Hepatocyte (in vitro differentiated cells): ENCODE measurements at regions not wholly inside any gene's neighbourhood (a gene's known extent, or its start where the extent isn't known, plus 50 kb on each side); places are given as distances from the start of the nearest gene placed in this dataset.
"Not testable (repeated sequence)": the region's sequence is repeated elsewhere in the genome, so short reads cannot be mapped to it uniquely, and the experiment has no call there.

Experiments used
- DNase-seq: peaks from one replicate; pipeline ENCODE4 v3.0.0-alpha.2; 2016; ENCODE audit warnings: low spot score
- H2AFZ ChIP-seq: fragments of 200-600 bp; sonication (generic); 2 replicates; pipeline ENCODE4 v1.6.0; 2016; ENCODE audit warnings: antibody characterized with exemption, mild to moderate bottlenecking
- H3K27ac ChIP-seq: fragments of 200-600 bp; sonication (generic); 2 replicates; pipeline ENCODE4 v1.5.1; 2016; ENCODE audit warnings: mild to moderate bottlenecking
- H3K27me3 ChIP-seq: fragments of 200-600 bp; sonication (generic); 2 replicates; pipeline ENCODE4 v1.6.1; 2016
- H3K36me3 ChIP-seq: fragments of 200-600 bp; sonication (generic); replicated peaks from 2 replicates; pipeline ENCODE4 v1.5.1; 2016; ENCODE audit warnings: low read depth; ENCODE audit not compliant: insufficient read depth
- H3K4me1 ChIP-seq: fragments of 200-600 bp; sonication (generic); 2 replicates; pipeline ENCODE4 v1.5.1; 2016; ENCODE audit warnings: mild to moderate bottlenecking, moderate library complexity; ENCODE audit not compliant: insufficient read depth
- H3K4me2 ChIP-seq: fragments of 200-600 bp; sonication (generic); 2 replicates; pipeline ENCODE4 v1.6.0; 2016
- H3K4me3 ChIP-seq: fragments of 200-600 bp; sonication (generic); 2 replicates; pipeline ENCODE4 v1.5.1; 2016; ENCODE audit warnings: mild to moderate bottlenecking
- H3K79me2 ChIP-seq: fragments of 200-600 bp; sonication (generic); 2 replicates; pipeline ENCODE4 v1.6.0; 2017; ENCODE audit warnings: mild to moderate bottlenecking
- H3K9me2 ChIP-seq: fragments of 200-600 bp; sonication (generic); replicated peaks from 2 replicates; pipeline ENCODE4 v1.6.0; 2017; ENCODE audit warnings: mild to moderate bottlenecking; ENCODE audit not compliant: insufficient read depth
- H3K9me3 ChIP-seq: fragments of 200-600 bp; sonication (generic); 2 replicates; pipeline ENCODE4 v1.5.1; 2016; ENCODE audit warnings: low read depth, mild to moderate bottlenecking
- H4K20me1 ChIP-seq: fragments of 200-600 bp; sonication (generic); 2 replicates; pipeline ENCODE4 v1.6.0; 2016; ENCODE audit warnings: mild to moderate bottlenecking; ENCODE audit not compliant: insufficient read depth, poor library complexity, severe bottlenecking
- WGBS: methylation state at CpG from one replicate; pipeline ENCODE4 v1.1.6; 2016; ENCODE audit warnings: low lambda C conversion rate; ENCODE audit errors: missing lambda C conversion rate; 5-methylcytosine and 5-hydroxymethylcytosine counted together

- H3K9me3 ChIP-seq = peaks cover 27% of the 10 kb centered on the region
- 65% methylated on average over 6 of the region's 6 CpGs for WGBS
These were observed 294.5 kb downstream of the GOLGA6L6 start for GRCh38 chr15:20247137-20247536.

GRCh38 chr15:20246624-20247023, 295.0 kb downstream of the GOLGA6L6 start:
- H3K9me2 ChIP-seq, H3K36me3 ChIP-seq, DNase-seq, H2AFZ ChIP-seq, H3K27me3 ChIP-seq, H4K20me1 ChIP-seq, H3K79me2 ChIP-seq, H3K4me3 ChIP-seq, H3K4me2 ChIP-seq, H3K27ac ChIP-seq, H3K4me1 ChIP-seq: not testable (repeated sequence)
- 55% methylated on average over 8 of the region's 8 CpGs for WGBS
- H3K9me3 ChIP-seq = peaks cover 28% of the 10 kb centered on the region

More at GRCh38 chr15:20247137-20247536, 294.5 kb downstream of the GOLGA6L6 start:
- not testable (repeated sequence) for H3K36me3 ChIP-seq, H3K27ac ChIP-seq, DNase-seq, H2AFZ ChIP-seq, H3K4me3 ChIP-seq, H3K79me2 ChIP-seq, H3K9me2 ChIP-seq, H3K27me3 ChIP-seq, H3K4me1 ChIP-seq, H4K20me1 ChIP-seq, H3K4me2 ChIP-seq

DNA sequence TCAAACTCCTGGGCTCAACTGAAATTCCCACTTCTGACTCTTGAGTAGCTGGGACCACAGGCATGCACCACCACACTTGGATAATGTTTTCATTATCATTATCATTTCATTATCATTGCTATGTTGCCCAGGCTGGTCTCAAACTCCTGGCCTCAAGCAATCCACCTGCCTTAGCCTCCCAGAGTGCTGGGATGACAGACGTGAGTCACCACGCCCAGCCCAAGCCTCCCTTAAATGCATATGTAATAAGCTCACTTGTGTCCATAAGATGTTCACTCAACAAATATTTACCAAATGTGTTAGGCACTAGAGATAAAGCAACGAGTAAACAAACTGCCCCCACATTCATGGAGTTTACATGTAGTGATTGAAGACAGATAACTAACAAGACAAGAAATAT, 295.7 kb downstream of the GOLGA6L6 start:
- not testable (repeated sequence) for H3K9me2 ChIP-seq, H4K20me1 ChIP-seq, H3K4me1 ChIP-seq, H2AFZ ChIP-seq, H3K4me3 ChIP-seq, H3K27ac ChIP-seq, H3K79me2 ChIP-seq, H3K27me3 ChIP-seq, H3K4me2 ChIP-seq, H3K36me3 ChIP-seq, DNase-seq
- peaks cover 32% of the 10 kb centered on the region for H3K9me3 ChIP-seq
- WGBS = 72% methylated on average over 3 of the region's 3 CpGs

GRCh38 chr15:20244792-20245191, 296.8 kb downstream of the GOLGA6L6 start:
- not testable (repeated sequence) for H3K27ac ChIP-seq, H3K36me3 ChIP-seq, DNase-seq, H3K27me3 ChIP-seq, H3K4me3 ChIP-seq, H3K79me2 ChIP-seq, H3K9me2 ChIP-seq, H3K4me2 ChIP-seq, H2AFZ ChIP-seq, H4K20me1 ChIP-seq, H3K4me1 ChIP-seq
- 80% methylated on average over 17 of the region's 17 CpGs for WGBS
- H3K9me3 ChIP-seq = peaks cover 38% of the 10 kb centered on the region

DNA sequence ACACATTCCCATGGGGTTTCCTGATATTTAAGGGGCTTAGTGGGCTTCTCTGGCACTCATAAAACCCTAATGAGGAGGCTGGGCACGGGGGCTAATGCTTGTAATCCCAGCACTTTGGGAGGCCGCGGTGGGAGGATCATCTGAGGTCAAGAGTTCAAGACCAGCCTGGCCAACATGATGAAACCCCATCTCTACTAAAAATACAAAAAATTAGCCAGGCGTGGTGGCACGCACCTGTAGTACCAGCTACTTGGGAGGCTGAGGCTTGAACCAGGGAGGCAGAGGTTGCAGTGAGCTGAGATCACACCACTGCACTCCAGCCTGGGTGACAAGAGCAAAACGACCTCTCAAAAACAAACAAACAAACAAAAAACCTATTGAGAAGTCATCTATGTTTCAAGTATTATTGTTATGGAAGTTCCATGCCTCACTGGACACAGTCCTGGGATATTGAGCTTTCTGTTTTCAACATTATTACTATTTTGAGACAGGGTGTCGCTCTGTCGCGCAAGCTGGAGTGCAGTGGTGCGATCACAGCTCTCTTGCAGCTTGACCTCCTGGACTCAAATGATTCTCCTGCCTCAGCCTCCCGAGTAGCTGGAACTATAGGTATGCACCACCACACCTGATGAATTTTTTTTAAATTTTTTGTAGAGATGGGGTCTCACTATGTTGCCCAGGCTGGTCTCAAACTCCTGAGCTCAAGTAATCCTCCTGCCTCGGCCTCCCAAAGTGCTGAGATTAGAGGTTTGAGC, 297.9 kb downstream of the GOLGA6L6 start:
- 62% methylated on average over 12 of the region's 12 CpGs for WGBS
- H3K36me3 ChIP-seq, H3K27ac ChIP-seq, H3K4me1 ChIP-seq, H3K27me3 ChIP-seq, H3K4me3 ChIP-seq, H4K20me1 ChIP-seq, DNase-seq, H3K79me2 ChIP-seq, H3K4me2 ChIP-seq, H2AFZ ChIP-seq, H3K9me2 ChIP-seq: not testable (repeated sequence)
- peaks cover 41% of the 10 kb centered on the region for H3K9me3 ChIP-seq

GRCh38 chr15:20240366-20240917, 301.2 kb downstream of the GOLGA6L6 start:
- not testable (repeated sequence) for H3K36me3 ChIP-seq
- WGBS = 74% methylated on average over 14 of the region's 14 CpGs

GRCh38 chr15:20239186-20239585, 302.4 kb downstream of the GOLGA6L6 start:
- not testable (repeated sequence) for H3K4me1 ChIP-seq, H3K4me3 ChIP-seq, H3K27me3 ChIP-seq, H4K20me1 ChIP-seq, H3K36me3 ChIP-seq, H3K27ac ChIP-seq, H3K4me2 ChIP-seq, DNase-seq, H3K9me2 ChIP-seq, H2AFZ ChIP-seq, H3K79me2 ChIP-seq
- peaks cover 38% of the 10 kb centered on the region for H3K9me3 ChIP-seq
- WGBS = 84% methylated on average over 4 of the region's 4 CpGs

More at GRCh38 chr15:20240366-20240917, 301.2 kb downstream of the GOLGA6L6 start:
- H3K79me2 ChIP-seq, H3K4me3 ChIP-seq, H4K20me1 ChIP-seq, H3K4me1 ChIP-seq, H3K27ac ChIP-seq, H3K27me3 ChIP-seq, H2AFZ ChIP-seq, H3K9me2 ChIP-seq, H3K4me2 ChIP-seq, DNase-seq: not testable (repeated sequence)
- H3K9me3 ChIP-seq = peaks cover 40% of the 10 kb centered on the region

GRCh38 chr15:20237256-20238020, 304.2 kb downstream of the GOLGA6L6 start:
- WGBS = 63% methylated on average over 13 of the region's 13 CpGs
- not testable (repeated sequence) for H3K9me2 ChIP-seq, H3K27me3 ChIP-seq, H3K27ac ChIP-seq, H2AFZ ChIP-seq, H3K4me2 ChIP-seq, H3K4me1 ChIP-seq, DNase-seq, H3K79me2 ChIP-seq, H3K4me3 ChIP-seq, H3K36me3 ChIP-seq, H4K20me1 ChIP-seq
- peaks cover 35% of the 10 kb centered on the region for H3K9me3 ChIP-seq
